Stimulated activated CD4-positive, alpha-beta T cell treated with anti-CD3 and anti-CD28 coated beads, Interleukin-15, amount 100 ng/mL, for 24 hours (primary cell): ENCODE measurements at regions not wholly inside any gene's neighbourhood (a gene's known extent, or its start where the extent isn't known, plus 50 kb on each side); places are given as distances from the start of the nearest gene placed in this dataset.

Experiments used
- DNase-seq: peaks from one replicate; pipeline ENCODE4 v3.0.0-alpha.2; 2020

DNA sequence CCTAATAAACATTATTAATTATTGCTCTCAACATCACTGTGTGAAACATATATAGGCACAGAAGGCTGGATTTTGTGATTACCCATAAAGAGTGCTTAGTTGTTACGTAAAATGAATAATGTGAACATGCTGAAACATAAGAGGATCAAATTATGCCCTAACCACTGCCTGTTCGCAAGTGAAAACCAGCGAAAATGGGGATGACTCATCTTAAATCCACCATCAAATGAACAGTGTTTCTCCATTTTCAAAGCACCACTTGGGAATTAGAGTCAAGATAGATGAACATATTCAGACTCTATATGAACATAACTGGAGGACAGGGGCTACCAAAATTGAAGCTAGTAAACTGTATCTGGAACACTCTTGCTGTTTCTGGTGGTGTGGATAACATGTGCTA, 386.2 kb downstream of the HHIPL2 start:
- no peak for DNase-seq

DNA sequence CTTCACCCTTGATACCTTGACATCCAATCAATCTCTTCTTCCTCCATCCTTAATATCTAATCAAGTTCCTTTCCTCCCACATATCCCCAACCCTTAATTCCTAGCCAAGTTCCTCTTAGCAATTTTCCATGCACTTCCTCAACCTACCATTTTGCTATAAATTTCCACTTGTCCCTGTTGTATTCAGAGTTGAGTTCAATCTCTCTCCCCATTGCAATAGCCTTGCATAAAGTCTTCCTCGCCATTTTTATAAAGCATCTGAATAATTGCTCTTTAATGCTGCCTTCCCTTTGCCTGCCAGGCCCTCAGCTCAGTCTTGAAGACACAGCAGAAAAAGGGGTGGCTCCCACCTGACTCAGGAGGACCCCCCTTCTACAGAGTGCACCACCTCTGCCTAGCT, 390.3 kb downstream of the HHIPL2 start:
- DNase-seq, result no peak

DNA sequence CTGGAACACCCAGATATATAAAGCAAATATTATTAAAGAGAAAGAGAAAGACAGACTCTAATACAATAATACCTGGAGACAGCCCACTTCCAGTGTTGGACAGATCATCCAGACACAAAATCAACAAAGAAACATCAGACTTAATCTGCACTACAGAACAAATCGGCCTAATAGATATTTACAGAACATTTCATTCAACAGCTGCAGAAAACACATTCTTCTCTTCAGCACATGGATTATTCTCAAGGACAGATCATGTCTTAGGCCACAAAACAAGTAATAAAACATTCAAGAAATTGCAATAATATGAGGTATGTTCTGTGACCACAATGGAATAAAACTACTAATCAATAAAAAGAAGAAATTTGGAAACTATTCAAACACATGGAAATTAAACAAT, 398.3 kb upstream of the DUSP10 start:
- DNase-seq, result no peak

DNA sequence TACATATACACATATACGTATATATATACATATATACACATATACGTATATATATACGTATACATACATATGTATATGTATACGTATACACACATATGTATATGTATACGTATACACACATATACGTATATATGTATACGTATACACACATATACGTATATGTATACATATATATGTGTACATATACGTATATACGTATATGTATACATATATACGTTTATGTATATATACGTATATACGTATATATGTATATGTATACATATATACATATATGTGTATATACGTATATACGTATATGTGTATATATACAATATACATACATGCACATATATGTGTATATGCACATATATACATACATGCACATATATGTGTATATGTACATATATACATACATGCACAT, 396.2 kb upstream of the DUSP10 start:
- DNase-seq, result no peak

DNA sequence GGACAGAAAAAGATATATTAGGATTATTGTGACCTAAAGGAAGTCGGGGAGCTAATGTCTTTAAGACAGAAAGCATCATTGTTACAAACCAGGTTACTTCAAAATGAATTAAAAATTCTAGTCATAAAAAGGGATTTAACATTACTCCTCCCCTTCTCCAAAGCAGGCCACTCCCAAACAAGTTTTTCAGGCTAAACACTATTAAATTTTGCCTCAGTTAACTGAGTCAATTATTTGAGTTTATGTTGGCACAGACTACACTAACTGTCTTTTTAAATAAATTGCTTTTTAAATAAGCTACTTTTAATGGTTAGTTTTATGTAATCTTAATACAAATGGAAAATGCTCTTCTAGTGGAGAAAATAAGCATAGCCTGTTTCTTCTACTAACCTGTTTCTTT, 395.0 kb upstream of the DUSP10 start:
- no peak for DNase-seq

DNA sequence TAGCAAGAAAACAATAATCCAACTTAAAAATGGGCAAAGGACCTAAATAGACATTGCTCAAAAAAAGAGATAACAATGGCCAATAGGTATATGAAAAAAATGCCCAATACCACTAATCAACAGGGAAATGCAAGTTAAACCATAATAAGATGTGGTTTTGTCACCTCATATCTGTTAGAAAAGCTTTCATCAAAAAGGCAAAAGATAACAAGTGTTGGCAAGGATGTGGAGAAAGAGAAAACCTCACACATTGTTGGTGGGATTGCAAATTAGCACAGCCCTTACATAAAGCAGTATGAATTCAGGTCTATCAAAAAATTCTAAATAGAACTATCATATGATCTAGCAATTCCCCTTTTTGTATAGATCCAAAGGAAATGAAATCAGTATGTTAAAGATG, 387.2 kb upstream of the DUSP10 start:
- no peak for DNase-seq

DNA sequence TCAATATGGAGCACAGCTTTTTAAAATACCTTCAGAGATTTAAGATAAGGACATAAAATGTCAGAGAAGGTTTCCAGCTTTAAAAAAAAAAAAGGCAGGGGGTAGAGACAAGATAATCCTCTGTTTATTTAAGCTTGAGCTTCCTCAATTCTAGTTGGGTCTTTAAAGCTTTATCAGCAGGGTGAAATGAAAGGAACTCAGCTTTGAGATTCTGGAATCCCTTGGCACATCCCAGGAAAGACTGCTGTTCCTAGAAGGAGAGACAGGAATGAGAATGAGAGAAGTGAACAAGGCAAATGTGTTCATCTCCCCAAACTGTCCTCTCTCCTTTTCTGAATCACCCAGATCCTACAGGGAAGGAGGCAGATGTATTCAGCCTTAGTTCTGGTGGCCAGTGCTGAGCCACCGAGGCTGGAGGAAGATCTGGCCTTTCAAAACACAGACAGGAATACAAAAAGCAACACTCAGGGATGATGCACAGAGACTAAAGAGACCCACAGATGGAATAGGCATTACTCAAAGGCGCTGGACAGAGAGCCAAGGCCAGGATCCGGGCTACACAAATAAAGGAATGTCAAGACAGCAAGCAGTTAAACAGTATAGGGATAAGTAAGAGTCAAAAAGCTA, 385.8 kb upstream of the DUSP10 start:
- DNase-seq, result no peak

DNA sequence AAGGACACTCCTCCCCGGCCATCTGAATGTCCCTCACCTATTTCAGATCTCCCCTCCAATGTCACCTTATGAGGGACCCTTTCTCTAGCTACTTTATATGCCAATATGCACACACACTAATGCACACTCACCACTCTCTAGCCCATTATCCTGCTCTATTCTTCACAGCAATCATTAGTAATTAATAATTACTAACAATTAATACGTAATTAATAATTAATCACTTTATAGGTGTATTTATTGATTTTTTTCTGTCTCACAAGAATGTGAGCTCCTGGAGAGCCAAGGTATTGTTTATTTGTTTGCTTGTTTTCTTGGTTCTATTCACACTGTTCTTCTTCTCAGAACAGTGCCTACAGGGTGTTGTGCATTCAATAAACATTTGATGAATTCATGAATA, 385.2 kb upstream of the DUSP10 start:
- no peak for DNase-seq

DNA sequence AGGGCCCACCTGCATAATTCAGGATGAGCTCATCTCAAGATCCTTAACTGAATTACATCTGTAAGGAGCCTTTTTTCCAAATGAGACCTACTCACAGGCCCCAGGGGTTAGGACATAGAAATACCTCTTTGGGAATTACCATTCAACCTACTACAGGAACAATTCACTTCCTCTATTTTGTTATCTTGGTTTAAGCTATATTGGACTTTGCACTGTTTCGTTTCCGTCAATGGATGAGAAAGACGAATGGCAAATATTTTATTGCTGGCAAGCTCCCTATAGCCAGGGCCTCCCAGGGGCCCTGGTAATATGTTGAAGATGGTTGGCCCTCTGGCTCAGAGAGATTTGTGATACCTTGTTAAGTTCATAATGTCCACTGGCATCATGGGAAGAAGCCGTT, 384.2 kb upstream of the DUSP10 start:
- DNase-seq, result no peak

DNA sequence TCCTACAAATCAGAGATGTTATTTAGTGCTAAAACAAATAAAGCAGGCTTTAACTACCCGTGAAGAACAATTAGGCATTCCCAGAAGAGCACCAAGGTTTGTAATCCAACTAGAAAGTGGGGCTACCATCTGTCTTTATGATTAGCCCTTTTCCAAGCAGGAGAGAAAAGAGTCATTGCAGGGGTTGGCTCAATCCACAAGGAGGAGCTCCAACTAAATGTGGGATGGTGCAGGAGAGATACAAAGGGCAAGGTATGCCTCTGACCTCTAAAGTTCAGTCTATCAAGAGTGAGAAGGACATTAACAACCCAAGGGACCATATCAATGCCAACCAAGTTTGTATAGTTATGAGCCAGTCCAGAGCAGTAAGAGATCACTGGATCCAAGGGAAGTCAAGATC, 382.7 kb upstream of the DUSP10 start:
- DNase-seq, result no peak

DNA sequence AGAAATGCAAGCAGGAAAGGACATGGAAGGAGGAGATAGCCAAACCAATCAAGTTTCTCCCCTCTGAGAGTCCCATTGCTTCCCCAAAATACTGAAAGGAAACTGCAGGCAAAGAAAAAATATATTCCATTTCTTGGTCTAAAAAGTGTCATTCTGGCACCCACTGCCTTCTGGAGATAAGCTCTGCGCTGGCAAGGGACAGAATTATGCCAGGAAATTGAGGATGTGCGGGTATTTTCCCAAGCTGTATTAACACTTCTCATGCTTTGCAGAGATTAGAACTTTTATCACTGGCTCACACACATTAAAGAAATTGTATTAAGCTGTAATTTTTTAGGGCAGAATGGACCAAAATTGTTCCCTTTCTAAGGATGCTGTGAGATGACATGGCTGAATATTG, 381.2 kb upstream of the DUSP10 start:
- DNase-seq, result no peak

DNA sequence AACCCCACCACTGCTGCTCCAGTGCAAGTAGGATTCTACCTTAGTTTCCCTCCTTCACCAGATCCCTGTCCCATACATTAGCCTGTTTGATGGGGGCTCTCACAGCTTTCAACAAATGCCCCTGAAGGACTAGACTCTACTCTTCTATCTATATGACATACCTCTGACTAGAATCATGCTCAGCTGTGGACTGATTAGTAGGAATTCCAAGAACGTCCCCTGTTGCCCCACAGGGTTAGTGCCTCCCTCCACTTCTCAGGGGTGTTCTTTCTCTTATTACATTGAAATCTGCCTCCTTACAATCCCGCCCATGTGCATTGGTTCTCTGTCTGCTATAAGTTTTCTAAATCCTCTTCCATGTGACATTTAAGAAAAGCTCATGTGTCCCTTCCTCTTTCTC, 375.9 kb upstream of the DUSP10 start:
- no peak for DNase-seq

DNA sequence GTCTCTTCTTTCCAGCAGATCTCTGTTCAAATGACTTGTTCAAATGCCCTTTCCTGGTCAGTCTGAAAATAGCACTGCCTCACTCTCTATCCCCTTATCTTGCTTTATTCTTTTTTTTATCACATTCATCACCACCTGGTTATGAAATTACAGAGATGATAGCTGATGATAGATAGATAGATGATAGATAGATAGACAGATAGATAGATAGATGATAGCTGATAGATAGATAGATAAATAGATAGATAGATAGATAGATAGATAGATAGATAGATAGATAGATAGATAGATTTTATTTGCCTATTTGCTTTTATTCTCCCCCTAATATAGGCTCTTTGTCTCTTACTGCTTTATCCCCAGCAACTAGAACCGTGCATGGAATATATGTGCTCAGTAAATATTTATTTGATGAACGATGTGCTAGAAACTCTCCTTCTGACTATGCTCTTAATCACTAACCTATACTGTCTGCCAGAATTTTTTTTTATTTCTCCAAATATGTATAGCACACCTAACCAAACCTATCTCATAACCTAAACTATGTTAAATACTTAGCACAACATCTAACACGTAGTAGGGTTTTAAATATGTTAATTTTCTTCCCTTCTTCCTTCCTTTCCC, 372.8 kb upstream of the DUSP10 start:
- DNase-seq, result no peak

DNA sequence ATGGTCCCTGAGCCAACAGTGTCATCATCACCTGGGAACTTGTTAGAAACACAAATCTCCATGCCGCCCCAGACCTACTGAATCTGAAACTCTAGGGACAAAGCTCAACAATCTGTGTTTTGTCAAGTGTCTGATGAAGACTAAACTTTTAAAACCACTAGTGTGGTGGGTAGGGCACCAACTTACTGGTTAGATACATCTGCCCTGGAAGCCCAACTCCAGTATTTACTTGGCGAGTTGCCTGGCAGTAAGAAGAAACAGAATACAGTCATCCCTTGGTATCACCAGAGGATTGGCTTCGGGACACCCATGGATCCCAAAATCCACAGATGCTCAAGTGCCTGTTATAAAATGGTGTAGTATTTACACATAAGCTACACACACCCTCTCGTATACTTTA, 367.9 kb upstream of the DUSP10 start:
- no peak for DNase-seq

DNA sequence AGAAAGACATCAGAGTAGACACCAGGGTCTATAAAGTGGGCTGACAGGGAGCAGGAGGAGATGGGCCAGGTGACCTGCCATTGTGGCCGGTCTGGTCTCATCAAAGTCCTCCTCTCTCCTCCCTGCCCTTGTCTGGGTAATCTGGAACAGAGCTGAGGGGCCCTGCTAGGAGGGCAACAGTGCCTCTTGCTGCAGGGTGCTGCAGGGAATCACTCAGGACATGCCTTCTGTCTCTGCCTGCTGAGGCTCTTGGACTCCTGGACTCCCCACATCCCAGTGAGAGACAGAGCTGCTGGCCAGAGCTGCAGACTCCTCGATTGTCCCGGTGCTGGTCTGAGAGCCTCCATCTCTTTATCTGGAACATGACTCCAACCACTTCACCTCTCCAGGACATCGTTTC, 366.1 kb upstream of the DUSP10 start:
- DNase-seq, result no peak

DNA sequence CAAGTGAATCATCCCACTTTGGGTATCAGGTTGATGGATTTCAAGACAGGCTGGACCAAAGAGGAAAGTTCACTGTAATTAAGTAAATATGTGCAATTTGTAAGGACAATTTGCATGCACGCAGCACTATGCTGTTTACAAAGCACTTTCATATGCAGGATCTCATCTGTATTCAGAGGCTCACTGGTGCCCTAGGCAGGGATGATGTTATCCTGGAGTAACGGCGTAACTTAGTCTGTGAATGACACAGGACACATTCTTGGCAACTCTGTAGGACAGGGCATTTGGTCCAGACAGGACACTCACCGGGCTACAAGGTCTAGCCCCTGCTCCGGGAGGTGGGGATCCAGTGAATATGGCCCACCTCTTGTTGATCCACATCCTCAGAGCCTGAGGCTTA, 365.4 kb upstream of the DUSP10 start:
- DNase-seq, result no peak

DNA sequence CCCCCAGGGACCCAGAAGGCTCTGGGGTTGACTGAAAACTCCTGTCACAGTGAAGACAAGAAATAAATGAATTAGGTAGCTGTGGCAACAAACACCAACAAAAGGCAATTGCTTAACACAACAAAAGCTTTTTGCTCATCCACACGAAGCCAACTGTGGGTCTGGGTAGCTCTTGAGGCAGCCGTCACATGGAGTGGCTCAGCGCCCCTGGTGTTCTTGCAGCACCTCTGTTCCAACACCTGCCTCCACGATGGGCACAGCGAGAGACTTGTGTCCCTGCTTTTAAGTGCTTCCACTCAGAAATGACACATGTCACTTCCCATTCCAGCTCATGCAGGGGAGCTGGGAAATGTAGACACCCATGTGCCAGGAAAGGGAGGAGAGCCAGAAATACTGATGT, 364.5 kb upstream of the DUSP10 start:
- DNase-seq, result no peak

DNA sequence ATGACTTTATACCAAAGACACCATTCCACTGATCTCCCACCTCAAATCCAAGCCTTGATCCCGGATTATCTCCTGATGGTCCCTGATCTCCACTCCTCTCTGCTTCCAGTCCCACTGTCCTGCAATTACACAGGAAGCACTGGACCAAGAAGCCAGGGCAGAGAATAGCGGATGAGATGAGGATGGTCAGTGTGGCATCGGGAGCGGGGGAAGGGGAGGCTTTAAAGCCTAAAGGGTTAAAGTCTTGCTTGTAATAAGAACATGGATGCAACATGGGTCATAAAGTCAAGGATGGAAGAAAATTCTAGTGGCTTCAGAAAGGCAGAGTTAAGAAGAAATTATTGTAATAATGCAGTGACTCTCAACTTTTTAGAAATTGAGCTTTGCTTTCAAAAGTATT, 364.0 kb upstream of the DUSP10 start:
- no peak for DNase-seq

DNA sequence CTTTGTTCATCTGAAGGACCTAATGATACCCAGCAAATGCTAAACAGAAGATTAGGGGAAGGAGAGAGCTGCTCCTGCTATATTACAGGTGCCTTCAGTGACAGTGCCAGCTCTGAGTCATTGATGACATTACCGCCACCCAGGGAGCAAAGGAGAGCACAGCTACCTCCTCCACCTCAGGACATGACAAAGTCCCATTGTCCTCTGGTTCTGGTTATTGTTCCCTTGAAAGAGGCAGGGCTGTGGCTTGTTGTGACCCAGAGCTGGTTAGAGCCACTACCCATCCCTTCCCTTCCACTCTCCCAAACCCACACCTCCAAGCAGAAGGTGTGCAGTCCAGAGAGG, 363.5 kb upstream of the DUSP10 start:
- DNase-seq, result no peak

DNA sequence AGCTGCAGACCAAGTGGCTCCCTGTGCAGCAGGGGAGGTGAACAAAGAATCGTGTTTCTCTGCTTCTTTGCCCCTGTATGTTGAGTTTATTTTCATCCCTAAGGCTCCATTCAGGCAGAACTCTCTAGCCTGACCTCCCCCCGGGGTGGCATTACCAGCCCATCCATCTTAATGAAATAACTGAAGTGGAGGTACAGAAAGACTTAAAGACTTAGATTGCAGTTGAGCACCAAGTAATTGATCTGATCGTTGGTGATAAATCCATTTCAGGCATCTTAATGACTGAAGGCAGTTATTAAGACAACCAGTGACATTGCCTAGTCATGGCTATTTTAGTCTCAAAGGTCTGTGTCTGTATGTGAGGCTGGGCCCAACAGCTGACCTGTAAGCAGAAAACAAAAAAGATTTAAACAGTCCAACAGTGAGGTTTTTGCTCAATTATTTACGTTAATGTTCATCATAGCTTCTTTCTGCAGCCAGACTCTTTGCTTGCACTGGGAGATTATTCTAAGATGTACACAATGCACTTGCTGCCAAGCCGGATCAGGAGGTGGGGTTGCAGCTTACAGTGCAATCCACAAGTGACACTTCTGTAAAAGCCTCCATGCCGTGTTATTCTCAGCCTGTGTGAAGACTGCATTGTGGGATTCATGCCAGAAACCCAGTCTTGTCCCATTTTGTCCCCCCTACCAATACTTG, 363.0 kb upstream of the DUSP10 start:
- no peak for DNase-seq

DNA sequence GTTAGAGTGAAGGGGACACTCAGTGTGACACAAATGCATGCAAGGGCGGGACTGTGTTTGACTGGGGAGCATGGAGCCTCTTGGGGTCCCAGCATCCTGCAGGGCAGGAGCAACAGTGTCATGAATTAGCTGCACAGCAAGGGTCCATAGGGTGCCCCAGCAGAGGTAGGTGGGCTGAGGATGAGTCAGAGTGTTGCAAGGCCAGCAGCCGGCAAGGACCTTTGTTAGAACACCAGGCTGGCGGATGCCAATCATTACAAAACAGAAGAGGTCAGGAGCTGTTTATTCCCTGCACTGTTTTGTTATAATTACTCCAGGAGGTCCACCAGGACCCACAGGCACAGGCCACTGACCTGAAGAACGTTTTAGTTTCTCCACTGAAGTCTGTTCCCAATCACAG, 362.2 kb upstream of the DUSP10 start:
- DNase-seq, result no peak

DNA sequence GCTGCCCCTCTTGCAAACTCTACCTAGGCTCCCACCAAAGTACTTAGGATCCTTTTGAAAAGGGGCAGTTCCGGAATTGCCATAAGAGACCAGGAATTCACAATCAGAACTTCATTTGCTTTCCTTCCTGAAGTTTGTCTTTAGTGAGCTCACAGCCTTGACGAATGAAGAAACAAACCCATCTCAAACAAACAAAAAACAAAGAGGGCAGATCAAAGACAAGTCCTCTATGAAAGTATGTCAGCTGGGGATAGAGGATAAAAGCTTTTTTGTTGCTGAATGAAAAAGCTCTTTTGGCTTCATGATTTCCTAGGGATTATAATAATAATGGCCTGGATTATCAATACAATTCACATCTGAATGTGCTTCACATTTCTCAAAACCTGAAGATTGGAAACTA, 357.9 kb upstream of the DUSP10 start:
- no peak for DNase-seq

DNA sequence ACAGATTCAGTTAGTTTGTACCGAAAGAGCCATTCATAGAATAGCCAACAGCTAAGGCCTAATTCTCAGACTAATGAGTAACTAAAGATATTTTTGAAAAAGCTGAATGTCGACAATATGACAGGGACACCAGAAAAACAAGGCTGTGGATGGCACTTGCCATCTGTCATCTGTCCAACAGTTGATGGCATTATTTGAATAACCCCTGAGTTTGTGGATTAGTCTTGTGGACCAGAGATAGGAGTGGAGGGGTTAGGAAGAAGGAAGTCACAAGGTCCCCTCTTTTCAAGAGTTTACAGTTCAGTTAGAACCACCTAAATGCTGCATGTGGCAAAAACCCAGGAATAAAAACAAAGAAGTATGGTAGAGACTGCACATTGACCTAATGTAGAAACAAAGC, 356.5 kb upstream of the DUSP10 start:
- DNase-seq, result no peak

DNA sequence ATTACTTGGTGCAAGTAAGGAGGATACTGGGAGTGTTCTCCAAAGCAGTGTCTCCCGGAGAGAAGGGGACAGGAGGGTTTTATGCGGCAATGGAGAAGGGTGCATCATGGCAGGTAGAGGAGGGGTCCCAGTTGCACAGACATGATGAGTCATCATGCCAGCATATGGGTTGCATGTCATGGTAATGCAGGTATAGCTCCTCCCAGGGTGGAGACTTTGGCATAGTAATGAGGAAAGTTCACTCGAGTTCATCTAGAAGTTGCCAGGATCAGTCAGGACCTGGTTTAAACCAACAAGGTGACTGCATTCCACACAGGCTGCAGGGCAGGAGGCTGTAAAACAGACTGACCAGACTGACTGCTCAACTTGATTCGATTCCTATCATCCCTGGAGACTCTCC, 355.7 kb upstream of the DUSP10 start:
- DNase-seq, result no peak

DNA sequence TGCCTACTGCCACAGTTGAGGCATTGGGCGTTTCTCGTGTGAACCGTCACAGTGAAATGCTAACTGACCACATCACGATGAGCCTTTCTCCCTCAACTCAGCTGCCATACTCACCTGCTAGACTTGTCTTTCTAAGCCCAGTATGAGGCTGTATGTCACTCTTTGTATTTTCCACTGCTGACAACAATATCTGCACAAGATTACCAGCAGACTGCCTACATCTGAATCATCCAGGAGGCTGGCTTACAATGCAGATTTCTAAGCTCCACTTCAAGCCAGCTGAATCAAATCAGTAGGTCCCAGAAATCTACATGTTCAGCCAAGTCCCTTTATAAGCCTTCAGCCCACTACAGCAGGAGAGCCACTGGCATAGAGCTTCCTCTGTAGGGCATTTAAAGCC, 355.0 kb upstream of the DUSP10 start:
- no peak for DNase-seq
